ENCODE measurements at regions not wholly inside any gene's neighbourhood (a gene's known extent, or its start where the extent isn't known, plus 50 kb on each side); places are given as distances from the start of the nearest gene placed in this dataset.

- H3K27ac Mint-ChIP-seq, result no peak overlapping the region
- peaks cover 0 to 1% (median 0%) of the 10 kb centered on the region in 3 donors for H3K4me1 Mint-ChIP-seq
- no peaks in the 10 kb centered on the region for H3K27me3 Mint-ChIP-seq
- no peaks in the 10 kb centered on the region for H3K36me3 Mint-ChIP-seq
- H3K4me3 Mint-ChIP-seq, result no peak overlapping the region
- H3K9me3 Mint-ChIP-seq, result peaks cover 0 to 2% (median 1%) of the 10 kb centered on the region in 3 donors
Observed at GRCh38 chr13:34201050-34201913, 383.3 kb downstream of the RFC3 start.

GRCh38 chr13:34207334-34207733, 389.4 kb downstream of the RFC3 start:
- Mint-ChIP-seq H3K4me1 (no peaks in the 10 kb centered on the region), H3K27me3 (no peaks in the 10 kb centered on the region), H3K4me3 (no peak overlapping the region), H3K9me3 (no peaks in the 10 kb centered on the region), H3K27ac (no peak overlapping the region), H3K36me3 (no peaks in the 10 kb centered on the region)

GRCh38 chr13:34207872-34208271, 389.9 kb downstream of the RFC3 start:
- Mint-ChIP-seq H3K36me3 (no peaks in the 10 kb centered on the region), H3K9me3 (no peaks in the 10 kb centered on the region), H3K4me3 (no peak overlapping the region), H3K27me3 (no peaks in the 10 kb centered on the region), H3K4me1 (no peaks in the 10 kb centered on the region), H3K27ac (no peak overlapping the region)

- no peaks in the 10 kb centered on the region for H3K36me3 Mint-ChIP-seq
- H3K27me3 Mint-ChIP-seq, result no peaks in the 10 kb centered on the region
- H3K27ac Mint-ChIP-seq, result no peak overlapping the region
- H3K4me1 Mint-ChIP-seq, result no peaks in the 10 kb centered on the region
- H3K4me3 Mint-ChIP-seq, result no peak overlapping the region
- H3K9me3 Mint-ChIP-seq, result no peaks in the 10 kb centered on the region
Observed at GRCh38 chr13:34208336-34208735, 390.4 kb downstream of the RFC3 start.

- Mint-ChIP-seq H3K4me1 (no peaks in the 10 kb centered on the region), H3K9me3 (no peaks in the 10 kb centered on the region), H3K36me3 (no peaks in the 10 kb centered on the region), H3K27ac (no peak overlapping the region), H3K4me3 (no peak overlapping the region), H3K27me3 (no peaks in the 10 kb centered on the region)
Observed at GRCh38 chr13:34210341-34210740, 392.4 kb downstream of the RFC3 start.

GRCh38 chr13:34214686-34215085, 396.7 kb downstream of the RFC3 start:
- Mint-ChIP-seq H3K27me3 (no peaks in the 10 kb centered on the region), H3K4me1 (no peaks in the 10 kb centered on the region), H3K36me3 (no peaks in the 10 kb centered on the region), H3K4me3 (no peak overlapping the region), H3K9me3 (no peaks in the 10 kb centered on the region), H3K27ac (no peak overlapping the region)

GRCh38 chr13:34216256-34216655, 398.3 kb downstream of the RFC3 start:
- Mint-ChIP-seq H3K27ac (no peak overlapping the region), H3K9me3 (no peaks in the 10 kb centered on the region), H3K27me3 (no peaks in the 10 kb centered on the region), H3K36me3 (no peaks in the 10 kb centered on the region), H3K4me1 (no peaks in the 10 kb centered on the region), H3K4me3 (no peak overlapping the region)

GRCh38 chr13:34217343-34218025, 399.5 kb downstream of the RFC3 start:
- Mint-ChIP-seq H3K27ac (no peak overlapping the region), H3K4me3 (no peak overlapping the region), H3K27me3 (no peaks in the 10 kb centered on the region), H3K9me3 (no peaks in the 10 kb centered on the region), H3K36me3 (no peaks in the 10 kb centered on the region), H3K4me1 (no peaks in the 10 kb centered on the region)

GRCh38 chr13:34223984-34224383, 406.0 kb downstream of the RFC3 start:
- H3K4me1 Mint-ChIP-seq, result no peaks in the 10 kb centered on the region
- H3K27me3 Mint-ChIP-seq, result no peaks in the 10 kb centered on the region

GRCh38 chr13:34224877-34225276, 406.9 kb downstream of the RFC3 start:
- H3K27ac Mint-ChIP-seq, result no peak overlapping the region

More at GRCh38 chr13:34223984-34224383, 406.0 kb downstream of the RFC3 start:
- H3K4me3 Mint-ChIP-seq, result no peak overlapping the region
- peaks cover 0 to 6% (median 0%) of the 10 kb centered on the region in 3 donors for H3K9me3 Mint-ChIP-seq
- no peak overlapping the region for H3K27ac Mint-ChIP-seq
- H3K36me3 Mint-ChIP-seq, result no peaks in the 10 kb centered on the region

GRCh38 chr13:34230271-34230670, 412.3 kb downstream of the RFC3 start:
- Mint-ChIP-seq H3K4me3 (no peak overlapping the region), H3K36me3 (no peaks in the 10 kb centered on the region), H3K27ac (peak overlapping the region in 1 of 3 donors; percentile 13), H3K9me3 (peaks cover 3 to 19% (median 4%) of the 10 kb centered on the region in 3 donors), H3K4me1 (no peaks in the 10 kb centered on the region), H3K27me3 (no peaks in the 10 kb centered on the region)

More at GRCh38 chr13:34224877-34225276, 406.9 kb downstream of the RFC3 start:
- H3K36me3 Mint-ChIP-seq, result no peaks in the 10 kb centered on the region
- H3K27me3 Mint-ChIP-seq, result no peaks in the 10 kb centered on the region
- H3K9me3 Mint-ChIP-seq, result peaks cover 0 to 6% (median 0%) of the 10 kb centered on the region in 3 donors
- H3K4me1 Mint-ChIP-seq, result no peaks in the 10 kb centered on the region
- H3K4me3 Mint-ChIP-seq, result no peak overlapping the region

GRCh38 chr13:34241332-34241731, 423.4 kb downstream of the RFC3 start:
- H3K36me3 Mint-ChIP-seq, result no peaks in the 10 kb centered on the region
- no peak overlapping the region for H3K27ac Mint-ChIP-seq
- H3K27me3 Mint-ChIP-seq, result peaks cover 2% of the 10 kb centered on the region
- no peaks in the 10 kb centered on the region for H3K4me1 Mint-ChIP-seq
- H3K9me3 Mint-ChIP-seq, result peaks cover 0 to 8% (median 3%) of the 10 kb centered on the region in 3 donors
- H3K4me3 Mint-ChIP-seq, result no peak overlapping the region

GRCh38 chr13:34243403-34243802, 425.5 kb downstream of the RFC3 start:
- H3K4me1 Mint-ChIP-seq, result no peaks in the 10 kb centered on the region
- H3K4me3 Mint-ChIP-seq, result no peak overlapping the region
- no peak overlapping the region for H3K27ac Mint-ChIP-seq
- H3K9me3 Mint-ChIP-seq, result peaks cover 0 to 5% (median 2%) of the 10 kb centered on the region in 3 donors
- H3K27me3 Mint-ChIP-seq, result peaks cover 2% of the 10 kb centered on the region
- H3K36me3 Mint-ChIP-seq, result no peaks in the 10 kb centered on the region

- Mint-ChIP-seq H3K36me3 (no peaks in the 10 kb centered on the region), H3K4me1 (no peaks in the 10 kb centered on the region), H3K27me3 (peaks cover 2% of the 10 kb centered on the region), H3K4me3 (no peak overlapping the region), H3K9me3 (peaks cover 0 to 3% (median 2%) of the 10 kb centered on the region in 3 donors), H3K27ac (no peak overlapping the region)
Observed at GRCh38 chr13:34246511-34246910, 428.6 kb downstream of the RFC3 start.

GRCh38 chr13:34247596-34247995, 429.6 kb downstream of the RFC3 start:
- Mint-ChIP-seq H3K27me3 (no peaks in the 10 kb centered on the region), H3K9me3 (peaks cover 0 to 3% (median 2%) of the 10 kb centered on the region in 3 donors), H3K36me3 (no peaks in the 10 kb centered on the region), H3K4me1 (no peaks in the 10 kb centered on the region), H3K4me3 (no peak overlapping the region), H3K27ac (no peak overlapping the region)

Data from IgD-negative memory B cell (primary cell).